GM18519 (cell line): ENCODE measurements at regions not wholly inside any gene's neighbourhood (a gene's known extent, or its start where the extent isn't known, plus 50 kb on each side); places are given as distances from the start of the nearest gene placed in this dataset.

ENCODE experiments used
- ATAC-seq: cut with Tn5 transposase; IDR thresholded peaks from one replicate; pipeline ENCODE4 v1.9.1; 2021; ENCODE audit warnings: mild to moderate bottlenecking, moderate library complexity; ENCODE audit not compliant: unreplicated experiment, low FRiP score

GRCh38 chr7:13322126-13322525, 634.7 kb downstream of the ARL4A start:
- ATAC-seq, result no peak

DNA sequence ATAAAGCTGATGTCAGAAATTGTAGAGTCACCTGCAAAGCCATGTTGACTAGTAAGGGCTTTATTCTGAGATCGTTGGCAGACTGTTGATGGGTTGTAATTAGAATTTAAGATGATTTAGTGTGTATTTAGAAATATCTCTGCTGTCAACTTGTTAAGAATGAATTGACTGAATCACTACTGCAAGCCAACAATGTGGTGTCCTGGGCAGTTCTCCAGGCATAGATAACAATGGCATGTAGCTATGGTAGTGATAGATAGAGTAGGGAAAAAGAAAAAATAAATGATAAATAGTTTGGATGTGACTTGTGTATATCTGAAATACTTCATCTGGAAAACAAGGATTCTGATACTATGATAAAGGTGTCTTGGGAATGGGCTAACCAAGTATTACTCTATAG, 640.2 kb downstream of the ARL4A start:
- no peak for ATAC-seq

DNA sequence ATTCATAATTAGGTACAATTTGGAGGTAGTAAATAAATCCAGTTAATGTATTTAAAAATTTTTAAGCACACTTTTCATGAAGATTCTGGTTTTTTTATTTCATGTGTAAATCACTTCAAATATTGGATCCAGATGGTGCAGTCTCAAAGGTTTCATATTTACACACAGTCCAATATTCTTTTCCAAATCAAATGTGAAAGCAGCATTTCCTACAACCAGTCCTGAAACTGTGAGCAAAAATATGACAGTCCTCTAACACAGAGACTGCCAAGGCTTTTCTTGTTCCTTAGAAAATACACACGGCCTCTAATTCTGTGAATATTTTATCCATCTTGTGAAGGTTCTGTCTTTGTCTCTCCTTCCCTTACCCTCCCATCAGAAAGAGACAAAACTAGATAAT, 645.9 kb downstream of the ARL4A start:
- ATAC-seq, result no peak

GRCh38 chr7:13336227-13336626, 648.8 kb downstream of the ARL4A start:
- ATAC-seq, result no peak

- ATAC-seq, result no peak
Observed at GRCh38 chr7:13352677-13353076, 636.8 kb downstream of the ETV1 start.

- no peak for ATAC-seq
Observed at GRCh38 chr7:13359656-13360055, 629.8 kb downstream of the ETV1 start.

GRCh38 chr7:13386741-13387140, 602.7 kb downstream of the ETV1 start:
- no peak for ATAC-seq

GRCh38 chr7:13407911-13408310, 581.6 kb downstream of the ETV1 start:
- no peak for ATAC-seq

DNA sequence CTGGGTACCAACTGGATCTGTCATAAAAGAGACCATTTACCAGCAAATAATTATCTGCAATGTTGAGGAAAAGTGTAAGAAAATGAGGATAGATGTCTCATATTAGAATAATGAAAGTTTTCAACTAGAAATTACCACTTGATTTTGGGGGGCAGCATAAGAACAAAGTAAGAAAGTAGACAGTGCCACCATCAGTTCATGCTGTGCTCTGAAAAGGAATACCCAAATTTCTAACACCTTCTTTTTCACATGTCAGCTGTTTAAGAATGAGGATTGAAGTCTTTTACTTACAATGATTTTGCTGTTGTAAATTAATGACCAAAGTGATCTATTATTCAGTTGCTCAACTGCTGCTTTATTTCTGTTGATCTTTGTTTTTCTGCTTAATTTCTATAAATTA, 578.3 kb downstream of the ETV1 start:
- no peak for ATAC-seq

DNA sequence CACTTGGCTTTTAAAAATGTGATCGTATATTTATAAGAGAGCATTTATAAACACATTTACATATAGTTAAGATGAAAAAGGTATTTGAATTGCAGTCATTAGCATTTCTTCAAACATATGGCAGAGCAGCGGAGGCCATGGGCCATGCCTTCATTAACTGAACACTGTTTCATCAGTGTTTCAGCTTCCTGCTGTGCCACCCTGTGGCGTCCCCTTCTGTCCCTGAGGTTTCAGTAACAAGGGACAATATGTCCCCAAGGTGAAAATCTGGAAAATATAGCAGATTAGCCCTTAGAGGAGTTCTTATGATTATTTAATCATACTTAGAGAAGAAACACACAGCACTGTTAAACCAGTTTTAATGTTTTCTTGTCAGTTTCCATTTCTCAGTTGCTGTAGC, 577.8 kb downstream of the ETV1 start:
- no peak for ATAC-seq

DNA sequence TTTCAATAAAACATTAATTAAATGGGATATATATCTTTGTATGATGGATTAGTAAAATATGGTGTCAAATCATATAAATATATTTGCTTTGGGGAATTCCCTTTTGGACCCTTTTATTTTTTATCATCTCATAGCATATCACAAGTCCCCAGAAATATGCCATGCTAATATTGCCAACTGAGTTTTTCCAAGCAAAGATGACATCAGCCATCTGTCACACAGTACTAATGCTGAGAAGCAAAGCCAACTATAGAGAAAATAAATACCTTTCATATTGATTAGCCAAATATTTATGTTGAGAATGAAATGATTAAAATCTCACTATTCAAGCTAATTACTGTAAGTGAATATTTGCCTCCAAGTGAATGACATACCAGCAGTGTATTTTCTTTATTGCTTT, 575.3 kb downstream of the ETV1 start:
- ATAC-seq, result no peak

DNA sequence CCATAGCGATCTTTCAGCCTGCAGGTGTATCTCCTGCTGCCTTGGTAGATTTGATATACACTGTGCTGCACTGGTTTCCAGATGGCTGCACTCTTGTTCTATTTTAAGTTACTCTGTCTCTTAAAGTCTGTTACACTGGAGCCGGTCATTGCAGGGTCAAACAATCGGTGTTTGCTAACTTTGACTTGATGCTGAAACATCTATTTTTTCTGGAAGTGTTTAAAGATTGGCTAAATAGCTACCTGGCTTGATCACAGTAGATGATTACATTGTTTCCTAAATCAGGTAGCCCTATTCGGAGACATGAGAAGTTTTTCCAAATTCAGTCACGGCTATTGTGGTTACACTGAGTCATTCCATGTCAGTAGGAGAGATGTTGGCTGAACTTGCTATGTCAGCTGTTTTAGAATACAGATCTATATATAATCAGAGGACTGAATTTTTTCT, 574.8 kb downstream of the ETV1 start:
- ATAC-seq, result no peak

- no peak for ATAC-seq
Observed at GRCh38 chr7:13416071-13416470, 573.4 kb downstream of the ETV1 start.

DNA sequence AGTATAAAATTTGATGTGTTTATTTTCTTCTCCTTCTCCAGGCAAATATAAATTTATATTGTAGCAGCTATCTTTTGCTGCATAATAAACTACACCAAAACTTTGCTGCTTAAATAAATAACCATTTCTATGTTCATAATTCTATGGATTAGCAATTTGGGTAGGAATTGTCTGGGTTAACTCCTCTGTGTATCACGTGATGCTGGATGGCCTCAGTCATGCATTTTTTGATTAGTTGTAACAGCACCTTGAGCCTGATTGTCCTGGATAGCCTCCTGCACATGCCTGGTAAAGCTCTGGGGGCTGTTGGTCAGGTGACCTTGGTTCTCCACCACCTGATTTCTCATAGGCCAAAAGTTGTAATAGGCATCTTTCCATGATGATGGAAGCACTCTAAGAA, 572.9 kb downstream of the ETV1 start:
- ATAC-seq, result no peak

GRCh38 chr7:13420726-13421125, 568.7 kb downstream of the ETV1 start:
- no peak for ATAC-seq

- ATAC-seq, result no peak
Observed at GRCh38 chr7:13421776-13422175, 567.7 kb downstream of the ETV1 start.

GRCh38 chr7:13433946-13434345, 555.5 kb downstream of the ETV1 start:
- ATAC-seq, result no peak

DNA sequence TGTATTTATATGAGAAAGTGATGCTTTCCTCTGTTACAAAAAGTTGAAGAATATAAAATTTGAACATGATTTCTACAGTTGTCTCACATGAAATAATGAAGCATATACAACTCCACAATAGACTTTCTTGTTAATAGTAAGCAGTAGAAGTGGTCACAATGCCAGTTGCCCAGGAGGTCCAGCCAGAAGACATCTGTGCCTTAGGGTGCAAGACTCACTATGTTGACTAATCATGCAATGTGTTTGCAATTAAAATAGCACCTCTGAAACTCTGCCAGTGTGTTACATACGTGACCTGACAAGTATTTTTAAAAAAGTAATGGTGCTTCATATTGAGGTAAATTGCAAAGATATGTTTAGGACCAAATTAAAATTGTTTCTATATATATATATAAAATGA, 547.2 kb downstream of the ETV1 start:
- no peak for ATAC-seq

DNA sequence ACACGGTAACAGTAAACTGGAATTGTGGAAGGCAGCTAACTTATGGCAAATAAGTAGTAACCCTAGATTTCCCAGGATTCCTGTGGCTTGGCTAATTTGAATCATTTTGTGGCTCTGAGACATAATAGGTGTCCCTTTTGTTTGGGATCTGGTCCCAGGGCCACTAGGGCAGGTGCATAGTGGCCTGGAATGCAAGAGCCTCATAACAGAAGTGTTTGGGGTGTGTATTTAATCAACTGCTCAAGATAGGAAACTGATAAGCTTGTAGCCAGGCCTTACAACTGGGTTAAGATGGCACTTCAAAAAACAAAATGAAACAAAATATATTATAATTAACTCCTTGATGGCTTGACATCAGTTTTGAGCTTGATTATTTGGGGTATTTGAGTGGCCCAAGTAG, 541.8 kb downstream of the ETV1 start:
- no peak for ATAC-seq

DNA sequence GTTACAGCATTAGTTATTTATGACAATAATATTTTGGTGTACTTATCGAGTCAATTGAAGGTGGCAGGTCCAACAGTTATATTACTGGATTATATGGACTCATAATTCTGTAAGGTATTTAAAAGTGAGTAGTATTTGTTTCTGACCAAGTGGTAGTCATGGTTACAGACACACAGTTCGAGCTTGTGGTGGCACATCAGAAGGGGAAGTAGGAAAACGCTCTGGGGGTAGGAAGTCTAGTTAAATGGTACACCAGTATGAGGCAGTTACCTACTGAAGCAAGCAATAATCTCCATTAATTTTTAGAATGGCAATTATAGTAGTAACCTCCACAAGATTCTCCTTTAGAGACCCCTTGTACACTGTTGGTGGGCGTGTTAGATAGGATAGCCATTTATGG, 541.2 kb downstream of the ETV1 start:
- ATAC-seq, result no peak

- no peak for ATAC-seq
Observed at GRCh38 chr7:13449460-13449859, 540.0 kb downstream of the ETV1 start.

DNA sequence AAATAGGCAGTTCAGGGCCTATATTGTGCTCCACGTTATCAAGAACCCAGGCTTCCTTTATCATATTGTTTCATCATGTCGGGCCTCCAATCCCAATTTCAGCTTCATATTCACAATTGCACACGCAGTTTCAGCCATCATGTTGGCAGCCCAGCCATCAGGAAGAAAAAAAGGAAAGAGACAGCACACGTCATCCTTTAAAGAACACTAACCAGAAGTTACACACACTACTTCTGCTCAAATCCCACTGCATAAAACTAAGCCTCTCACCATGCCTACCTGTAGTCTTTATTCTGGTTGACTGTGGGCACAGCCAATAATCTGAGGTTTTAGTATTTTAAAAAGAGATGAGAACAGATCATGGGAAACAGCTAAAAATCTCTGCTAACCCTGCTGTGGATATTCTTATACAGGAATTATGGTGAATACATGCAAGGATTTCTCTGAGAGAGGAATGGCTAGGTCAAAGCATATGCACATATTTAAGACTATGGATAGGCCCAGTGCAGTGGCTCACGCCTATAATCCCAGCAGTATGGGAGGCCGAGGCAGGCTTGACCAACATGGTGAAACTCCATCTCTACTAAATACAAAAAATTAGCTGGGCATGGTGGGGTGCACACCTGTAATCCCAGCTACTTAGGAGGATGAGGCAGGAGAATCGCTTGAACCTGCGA, 534.4 kb downstream of the ETV1 start:
- ATAC-seq, result no peak

DNA sequence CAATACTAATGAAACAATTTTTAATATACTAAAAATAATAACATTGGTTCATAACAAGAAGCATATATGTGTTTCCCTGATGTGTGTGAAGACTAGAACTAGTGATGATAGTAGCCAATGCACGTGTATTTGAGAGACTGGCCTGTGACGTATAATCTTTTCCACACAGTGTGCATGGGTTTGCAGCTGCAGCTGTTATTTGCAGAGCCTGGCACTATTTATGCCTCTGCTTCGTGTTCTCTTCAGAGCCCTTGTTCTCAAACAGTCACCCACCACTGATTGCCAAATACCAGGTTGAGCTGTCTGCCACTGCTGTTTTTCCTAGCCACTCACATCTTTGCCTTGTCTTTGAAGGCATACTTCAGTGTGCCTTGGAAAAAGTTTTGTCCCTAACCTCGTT, 531.7 kb downstream of the ETV1 start:
- ATAC-seq, result no peak
